GM19467 (cell line): ENCODE measurements at regions not wholly inside any gene's neighbourhood (a gene's known extent, or its start where the extent isn't known, plus 50 kb on each side); places are given as distances from the start of the nearest gene placed in this dataset.

Source experiments
- ATAC-seq: cut with Tn5 transposase; IDR thresholded peaks from one replicate; pipeline ENCODE4 v1.9.1; 2021; ENCODE audit warnings: mild to moderate bottlenecking, moderate library complexity; ENCODE audit not compliant: unreplicated experiment

DNA sequence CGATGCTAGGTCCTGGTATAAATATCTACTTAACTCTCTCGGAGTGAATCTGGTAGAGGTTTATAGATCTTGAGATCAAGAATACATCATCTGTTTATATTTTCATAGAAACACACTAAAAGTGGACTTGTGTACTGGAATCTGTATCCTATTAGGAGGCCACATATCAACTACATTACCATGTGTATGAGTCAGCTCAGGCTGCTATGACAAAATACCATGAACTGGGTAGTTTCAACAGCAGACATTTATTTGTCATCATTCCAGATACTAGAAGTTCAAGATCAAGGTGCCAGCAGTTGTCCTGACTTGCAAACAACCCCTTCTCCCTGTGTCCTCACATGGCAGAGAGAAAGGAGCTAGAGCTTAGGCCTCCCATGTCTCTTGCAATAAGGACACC is 113.9 kb upstream of the PFKP start:
- ATAC-seq = no peak

DNA sequence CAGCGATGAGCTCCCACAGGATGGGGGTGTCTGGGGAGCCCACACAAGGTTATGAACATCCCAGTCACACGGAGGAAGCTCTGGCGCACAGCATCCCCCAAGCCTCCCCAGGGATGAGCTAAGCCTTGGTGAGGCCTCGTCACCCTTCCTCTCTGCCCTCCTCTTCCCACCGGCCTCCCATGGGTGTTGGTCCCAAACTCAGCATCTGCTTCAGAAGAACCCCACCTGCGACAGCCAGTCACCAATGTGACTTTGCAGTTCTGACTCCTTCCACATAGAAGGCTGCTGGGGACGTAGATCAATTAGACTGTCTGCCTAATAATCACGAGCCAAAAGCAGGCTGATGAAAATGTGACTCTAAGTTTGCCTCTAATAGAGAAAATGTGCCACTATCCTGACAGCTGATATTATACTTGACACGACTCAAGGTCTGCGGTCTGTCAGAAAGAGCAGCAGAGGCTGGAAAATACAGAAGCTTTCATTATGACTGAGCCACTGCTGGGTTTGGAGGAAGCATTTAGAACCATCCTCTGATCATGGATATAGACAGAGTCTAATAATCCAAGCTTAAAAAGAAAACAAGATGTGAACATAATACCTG is 116.0 kb upstream of the PFKP start:
- ATAC-seq = no peak

DNA sequence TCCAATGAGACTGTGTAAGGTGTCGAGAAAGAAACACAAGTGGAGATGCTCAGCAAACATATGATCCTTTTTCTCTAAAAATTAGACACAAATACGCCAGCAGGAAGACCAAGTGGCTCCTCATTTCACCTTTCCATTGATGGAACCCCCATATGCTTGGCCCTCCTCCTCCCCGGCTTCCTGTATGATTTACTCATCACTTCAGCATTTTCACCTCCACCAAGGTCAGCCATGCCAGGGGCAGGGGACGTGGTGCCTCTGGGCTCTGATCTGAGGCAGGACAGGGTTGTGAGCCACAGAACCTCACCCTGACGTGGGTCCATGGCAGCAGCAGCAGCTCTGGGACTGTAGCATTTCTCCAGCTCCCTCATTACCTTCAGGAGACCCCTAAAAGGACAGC is 116.8 kb upstream of the PFKP start:
- ATAC-seq = no peak

DNA sequence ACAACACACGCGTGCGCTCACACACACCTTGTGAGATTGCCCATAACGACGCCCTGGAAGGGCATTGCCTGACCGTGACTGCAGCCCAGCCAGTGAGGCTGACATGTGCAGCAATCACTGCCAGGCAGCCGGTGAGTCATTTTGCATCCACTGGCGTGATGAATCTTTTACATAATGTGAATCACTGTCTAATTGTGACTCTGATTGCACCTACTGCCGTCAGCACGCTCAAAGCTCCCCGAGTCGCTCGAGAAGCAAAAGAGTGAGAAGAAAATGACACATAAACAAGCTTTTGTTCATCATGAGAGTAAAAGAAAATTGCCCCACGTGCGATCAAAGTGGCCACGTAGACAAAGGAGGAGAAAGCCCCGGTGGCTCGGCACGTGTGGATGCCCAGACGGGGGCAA is 117.4 kb upstream of the PFKP start:
- ATAC-seq = peak; percentile 47

DNA sequence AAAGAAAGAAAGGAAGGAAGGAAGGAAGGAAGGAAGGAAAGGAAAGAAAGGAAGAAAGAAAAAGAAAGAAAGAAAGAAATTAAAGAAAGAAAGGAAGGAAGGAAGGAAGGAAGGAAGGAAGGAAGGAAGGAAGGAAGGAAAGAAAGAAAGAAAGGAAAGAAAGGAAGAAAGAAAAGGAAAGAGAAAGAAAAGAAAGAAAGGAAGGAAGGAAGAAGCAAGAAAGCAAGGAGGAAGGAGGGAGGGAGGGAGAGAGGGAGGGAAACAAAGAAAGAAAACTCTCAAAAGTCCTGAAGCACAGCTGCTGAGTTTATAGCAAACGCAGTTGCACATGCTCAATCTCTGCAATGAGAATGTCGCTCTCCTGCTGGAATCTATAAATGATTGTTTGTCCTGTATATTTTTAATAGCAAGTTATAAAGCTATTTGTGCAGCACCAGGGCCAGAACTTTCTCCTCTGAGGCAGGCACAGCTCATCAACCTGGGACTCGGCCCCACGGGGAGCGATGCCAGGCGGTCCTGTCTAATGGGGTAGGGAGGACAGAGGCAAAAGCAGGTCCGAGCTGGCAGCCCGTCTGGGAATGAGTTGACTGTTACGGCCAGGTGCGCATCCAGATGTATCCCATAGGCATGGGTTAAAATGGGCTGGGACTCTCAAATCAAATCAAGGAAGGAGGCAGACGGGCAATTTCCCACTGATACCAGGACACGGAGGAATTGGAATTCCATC is 118.0 kb upstream of the PFKP start:
- ATAC-seq = no peak

DNA sequence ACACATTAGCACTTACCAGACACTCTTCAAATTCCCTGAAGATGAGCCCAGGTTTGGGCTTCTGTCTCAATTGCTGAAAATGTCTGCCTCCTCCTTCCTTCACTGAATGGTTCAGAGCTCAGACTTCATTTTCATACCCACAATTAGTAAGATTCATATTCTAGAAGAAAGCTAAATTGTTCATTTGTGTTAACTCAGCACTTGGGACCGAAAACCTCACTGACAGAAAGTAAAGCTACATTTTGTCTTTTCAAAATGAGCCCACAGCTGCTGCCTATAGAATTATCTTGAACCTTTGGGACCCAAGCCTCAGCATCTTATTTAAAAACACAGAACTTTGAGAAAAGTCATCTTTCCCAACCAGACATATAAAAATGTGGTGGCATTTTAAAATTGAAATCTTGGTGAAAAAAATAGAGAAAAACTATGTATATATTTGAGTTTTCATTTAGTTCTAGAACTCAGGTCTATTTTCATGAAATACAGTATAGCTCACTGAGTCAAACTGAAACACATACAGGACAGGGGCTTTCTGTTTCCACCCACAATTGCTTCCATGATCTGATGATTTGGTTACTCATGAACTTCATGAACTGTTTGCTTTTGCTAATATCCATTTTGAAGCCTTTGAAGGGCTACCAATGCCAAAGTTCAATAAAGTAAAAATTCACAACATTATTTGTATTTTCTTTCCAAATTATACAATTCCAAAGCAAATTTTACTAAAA is 119.1 kb upstream of the PFKP start:
- ATAC-seq = peak; percentile 69

DNA sequence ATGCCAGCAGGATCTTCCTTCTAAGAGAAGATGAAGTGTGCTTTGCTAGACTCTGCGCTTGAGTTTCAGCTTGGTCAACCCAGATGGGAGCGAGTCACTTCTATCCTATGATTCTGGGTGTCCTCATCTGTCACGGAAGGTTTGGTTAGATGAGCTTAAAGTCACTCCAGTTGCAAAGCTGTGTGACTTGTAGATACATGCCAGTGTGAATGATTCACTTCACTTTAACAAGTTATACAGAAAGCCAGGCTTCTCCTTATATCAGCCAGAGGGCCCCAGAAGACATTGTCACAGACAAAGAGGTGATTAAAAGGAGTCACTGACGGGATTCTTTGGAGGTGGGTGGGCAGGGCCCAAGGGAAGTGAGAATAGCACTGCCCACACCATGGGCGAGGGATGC is 122.6 kb upstream of the PFKP start:
- no peak for ATAC-seq

DNA sequence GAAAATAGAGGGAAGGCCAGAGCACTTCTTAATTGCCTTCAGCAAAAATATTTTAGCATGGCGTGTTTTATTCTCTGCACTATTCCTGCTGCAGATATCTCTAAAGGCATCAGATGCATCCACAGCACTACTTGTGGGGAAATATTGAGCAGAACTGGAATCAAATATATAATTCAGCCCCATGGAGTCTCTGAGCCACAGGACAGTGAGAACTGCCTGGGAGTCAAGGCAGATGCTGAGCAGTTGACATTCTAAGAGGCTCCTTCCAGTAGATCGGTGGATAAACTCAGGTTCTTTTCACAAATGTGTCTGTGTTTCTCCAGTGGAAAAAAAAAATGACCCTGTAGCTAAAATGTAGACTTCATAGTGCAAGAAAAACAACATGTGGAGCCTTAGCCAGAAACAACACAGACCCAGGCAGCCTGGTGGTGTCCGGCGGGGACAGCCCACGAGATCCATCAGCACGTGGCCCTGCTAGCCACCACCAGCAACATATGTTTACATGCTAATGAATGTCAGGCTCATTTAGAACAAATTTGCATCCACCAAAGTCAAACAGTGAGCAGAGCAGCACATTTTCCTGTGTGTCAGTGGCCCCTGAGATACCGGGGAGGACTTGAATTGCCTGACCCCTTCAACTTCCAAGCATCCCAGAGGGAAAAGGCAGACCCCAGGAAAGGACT is 123.3 kb upstream of the PFKP start:
- no peak for ATAC-seq

DNA sequence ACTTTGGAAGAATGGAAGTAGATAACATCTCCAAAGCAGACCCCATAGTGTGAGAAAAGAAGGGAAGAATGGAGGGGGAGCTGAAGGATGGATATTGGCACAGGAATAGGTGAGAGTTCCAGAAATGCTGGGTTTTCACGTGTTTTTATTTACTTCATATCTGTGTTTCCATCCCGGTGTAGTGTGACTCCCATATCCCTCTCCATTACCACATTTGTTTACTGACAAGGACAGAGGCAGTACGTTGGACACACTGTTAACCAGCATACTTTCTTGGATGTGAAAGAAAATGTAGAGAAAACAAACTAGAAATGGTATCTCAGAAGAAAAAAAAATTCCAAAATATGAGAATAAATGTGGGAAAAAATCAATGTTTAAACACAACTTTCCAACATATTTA is 124.4 kb upstream of the PFKP start:
- ATAC-seq = no peak

DNA sequence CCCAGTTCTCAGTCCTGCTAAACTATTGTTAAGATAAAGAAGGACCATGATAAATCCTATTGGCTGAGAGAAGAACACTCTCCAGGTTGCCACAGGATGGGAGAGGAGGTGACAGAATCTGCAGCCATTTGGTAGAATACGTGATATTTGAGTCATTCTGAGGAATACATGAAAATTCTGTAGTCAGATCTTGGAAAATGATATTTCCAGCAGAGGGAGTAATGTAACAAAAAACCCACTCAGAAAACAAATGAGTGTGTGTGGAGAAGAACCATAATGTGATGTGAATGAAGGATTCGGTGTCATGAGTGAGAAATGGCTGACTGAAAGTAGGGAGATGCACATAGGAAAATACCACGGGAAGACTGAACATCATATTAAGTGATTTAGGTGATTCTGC is 128.5 kb upstream of the PFKP start:
- ATAC-seq = no peak

DNA sequence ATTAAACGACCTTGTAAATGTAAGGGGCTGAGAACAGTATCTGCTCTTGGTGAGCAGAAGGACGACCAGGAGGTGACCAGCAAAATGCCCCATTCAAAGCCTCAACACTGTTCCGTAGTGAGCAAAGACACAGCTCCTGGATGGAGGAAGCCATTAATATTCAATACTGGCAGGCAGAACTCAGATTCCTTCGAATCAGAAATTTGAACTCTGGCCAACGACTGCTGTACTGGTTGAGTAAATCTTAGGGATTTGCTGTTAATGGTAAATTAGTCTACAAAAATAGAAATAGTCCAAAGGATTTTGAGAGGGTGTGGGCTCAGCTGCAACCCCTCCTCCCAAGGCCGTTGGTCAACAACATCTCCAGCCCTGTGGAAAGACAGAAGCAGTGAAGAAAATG is 130.5 kb upstream of the PFKP start:
- no peak for ATAC-seq

DNA sequence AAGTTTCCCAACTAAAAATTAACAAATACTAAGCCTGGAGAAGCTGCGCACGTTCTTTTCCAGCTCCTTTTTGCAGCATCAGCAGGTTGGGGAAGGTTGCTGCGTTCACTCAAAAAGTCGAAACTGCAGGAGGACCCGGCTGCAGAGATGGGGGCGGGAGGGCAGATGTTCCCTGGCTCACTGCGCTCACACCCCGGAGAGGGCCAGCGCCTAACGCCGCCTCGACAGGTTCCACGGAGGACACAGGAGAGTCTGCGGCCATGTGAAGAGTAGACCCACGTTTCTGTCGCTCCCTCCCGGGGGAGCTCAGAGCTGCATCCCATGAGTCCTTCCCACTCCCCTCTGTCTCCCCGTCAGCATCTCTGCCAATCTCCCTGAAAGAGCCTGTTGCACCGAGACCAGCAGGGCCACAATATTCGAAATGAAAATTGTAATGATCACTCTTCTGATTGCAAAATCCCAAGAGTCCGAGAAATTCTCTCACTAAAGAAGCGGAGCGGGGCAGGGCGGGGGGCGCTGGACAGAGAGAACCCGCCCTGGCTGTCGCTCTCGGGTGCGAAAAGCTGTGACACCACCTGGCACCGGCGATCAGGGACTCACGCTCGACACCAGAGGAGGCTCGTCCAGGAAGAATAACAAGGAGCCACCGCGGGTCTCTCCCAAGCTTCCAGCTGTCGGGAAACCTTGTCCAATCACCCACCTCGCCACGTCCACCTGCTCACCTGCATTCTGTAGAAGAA is 131.5 kb upstream of the PFKP start:
- no peak for ATAC-seq

DNA sequence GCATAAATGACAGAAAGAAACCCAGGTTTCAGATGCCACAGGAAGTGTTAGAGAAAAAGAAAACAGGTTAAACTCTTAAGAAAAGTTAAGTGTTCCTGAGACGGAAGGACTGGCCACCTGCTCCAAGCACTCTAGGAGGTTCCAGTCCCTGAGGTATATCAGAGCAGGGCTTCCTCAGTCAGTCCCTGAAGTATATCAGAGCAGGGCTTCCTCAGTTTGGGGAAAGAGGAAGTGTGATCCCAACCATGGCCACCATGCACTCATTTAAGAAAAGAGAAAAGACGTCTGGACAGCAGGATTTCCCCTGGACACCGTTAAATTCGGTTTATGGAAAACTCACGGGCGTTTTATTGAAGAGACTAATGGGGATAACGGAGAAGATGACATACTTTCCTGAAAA is 133.4 kb upstream of the PFKP start:
- ATAC-seq = no peak

DNA sequence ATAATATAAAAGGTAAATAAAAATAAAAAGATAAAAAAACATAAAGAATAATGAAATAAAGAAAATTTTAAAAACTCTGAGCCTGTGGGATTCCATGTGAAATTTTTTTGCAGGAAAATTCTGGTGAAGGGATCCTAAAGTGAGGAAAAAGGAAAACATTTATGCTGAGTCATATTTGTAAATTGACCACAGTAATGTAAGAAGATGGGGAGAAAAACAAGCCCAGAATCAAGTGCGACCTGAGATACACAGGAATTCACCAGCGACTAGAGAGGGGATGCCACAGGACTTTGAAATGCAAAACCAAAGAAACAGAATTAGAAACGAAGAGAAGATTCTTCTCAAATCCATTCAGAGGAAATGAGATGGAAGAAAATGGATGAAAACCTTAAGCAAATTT is 133.8 kb upstream of the PFKP start:
- no peak for ATAC-seq

DNA sequence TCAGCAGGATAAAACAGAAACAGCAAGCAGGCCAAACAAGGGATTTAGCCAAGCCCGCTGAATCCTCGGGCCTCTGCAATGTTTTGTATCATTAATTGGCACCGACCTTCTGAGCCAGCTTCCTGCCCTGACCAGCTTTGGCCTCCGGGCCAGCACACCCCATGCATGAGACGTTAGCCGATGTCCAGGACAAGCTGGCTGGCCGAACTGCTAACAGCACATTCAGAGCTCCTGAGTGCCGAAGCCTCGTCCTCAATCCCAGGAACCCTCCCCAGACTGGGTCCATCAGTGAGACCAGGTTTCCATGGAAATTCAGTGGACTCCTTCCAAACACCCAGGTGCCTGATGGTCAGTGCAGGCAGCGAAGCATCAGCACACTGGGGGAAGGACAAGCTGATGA is 134.3 kb upstream of the PFKP start:
- no peak for ATAC-seq

DNA sequence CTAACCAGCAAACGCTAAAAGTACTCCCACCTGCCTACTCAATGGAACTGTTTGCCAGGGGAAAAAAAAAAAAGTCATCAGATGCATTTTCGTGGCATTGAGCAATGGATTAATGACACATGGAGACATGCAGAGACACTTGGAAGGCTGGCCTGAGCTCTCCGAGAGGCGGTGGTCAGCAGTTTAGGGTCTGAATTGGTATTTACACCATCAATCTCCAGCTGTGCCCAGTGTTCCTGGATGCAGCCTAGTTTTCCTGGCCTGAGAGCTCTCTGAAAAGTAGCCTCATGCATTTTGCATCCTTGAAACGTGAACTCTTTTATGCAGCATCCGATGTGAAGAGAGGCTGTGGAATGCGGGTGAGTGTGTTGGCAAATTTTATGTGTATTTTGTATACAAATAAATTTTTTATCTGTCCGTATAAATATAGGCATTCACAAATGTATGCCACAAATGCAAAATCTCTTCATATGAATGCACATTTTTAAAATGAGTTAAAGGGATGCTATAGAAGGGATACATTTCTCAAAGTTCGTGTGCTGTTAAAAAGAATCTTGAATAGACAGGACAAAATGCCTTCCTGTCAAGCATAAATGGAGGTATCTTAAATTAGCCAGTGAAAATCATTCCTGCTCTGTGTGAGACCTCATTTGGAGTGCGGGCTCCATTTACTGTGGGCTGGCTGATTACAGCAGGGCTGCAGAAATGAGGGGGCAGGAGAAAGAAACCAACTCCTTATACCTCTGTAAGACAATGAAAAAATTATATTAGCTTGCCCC is 137.7 kb upstream of the PFKP start:
- ATAC-seq = no peak

DNA sequence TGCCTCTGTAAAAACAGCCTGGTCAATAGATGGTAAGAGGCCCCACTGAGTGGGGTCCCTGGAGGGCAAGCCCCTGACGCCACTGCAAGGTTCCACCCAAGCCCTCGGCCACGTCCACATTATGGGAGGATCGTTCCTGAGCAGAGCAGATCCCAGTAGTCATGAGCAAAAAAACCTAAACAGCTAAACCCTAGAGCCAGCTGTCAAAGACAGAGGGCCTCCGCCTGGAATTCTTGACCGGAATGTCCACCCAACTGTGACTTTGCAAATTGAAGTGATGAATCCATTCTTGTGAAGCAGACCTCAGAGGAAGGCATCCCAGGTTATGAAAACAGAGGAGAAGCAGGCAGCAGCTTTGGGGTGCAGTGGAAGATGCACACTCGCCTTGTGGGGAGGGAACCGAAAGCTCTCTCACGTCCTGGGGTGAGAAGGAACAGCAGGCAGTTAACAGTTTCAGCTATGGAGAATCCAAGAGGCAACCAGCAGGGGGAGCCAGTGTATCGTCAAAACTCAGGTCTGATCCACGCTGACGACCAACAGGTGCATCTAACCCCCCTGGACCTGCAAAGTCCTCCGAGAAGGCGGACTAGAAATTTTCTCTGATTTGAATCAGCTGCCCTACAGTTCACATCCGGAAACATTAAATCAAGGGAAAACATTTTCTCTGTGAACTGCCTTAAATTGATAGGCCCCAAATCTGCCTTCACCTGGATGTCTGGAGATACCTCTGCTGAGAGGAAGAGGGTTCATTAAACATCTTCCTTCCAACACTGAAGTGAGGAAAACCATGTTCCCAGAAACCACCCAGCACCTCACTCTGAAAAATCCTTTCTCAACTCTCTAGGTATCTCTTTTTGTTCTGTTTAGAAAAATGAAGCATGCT is 139.1 kb upstream of the PFKP start:
- ATAC-seq = peak; percentile 94

DNA sequence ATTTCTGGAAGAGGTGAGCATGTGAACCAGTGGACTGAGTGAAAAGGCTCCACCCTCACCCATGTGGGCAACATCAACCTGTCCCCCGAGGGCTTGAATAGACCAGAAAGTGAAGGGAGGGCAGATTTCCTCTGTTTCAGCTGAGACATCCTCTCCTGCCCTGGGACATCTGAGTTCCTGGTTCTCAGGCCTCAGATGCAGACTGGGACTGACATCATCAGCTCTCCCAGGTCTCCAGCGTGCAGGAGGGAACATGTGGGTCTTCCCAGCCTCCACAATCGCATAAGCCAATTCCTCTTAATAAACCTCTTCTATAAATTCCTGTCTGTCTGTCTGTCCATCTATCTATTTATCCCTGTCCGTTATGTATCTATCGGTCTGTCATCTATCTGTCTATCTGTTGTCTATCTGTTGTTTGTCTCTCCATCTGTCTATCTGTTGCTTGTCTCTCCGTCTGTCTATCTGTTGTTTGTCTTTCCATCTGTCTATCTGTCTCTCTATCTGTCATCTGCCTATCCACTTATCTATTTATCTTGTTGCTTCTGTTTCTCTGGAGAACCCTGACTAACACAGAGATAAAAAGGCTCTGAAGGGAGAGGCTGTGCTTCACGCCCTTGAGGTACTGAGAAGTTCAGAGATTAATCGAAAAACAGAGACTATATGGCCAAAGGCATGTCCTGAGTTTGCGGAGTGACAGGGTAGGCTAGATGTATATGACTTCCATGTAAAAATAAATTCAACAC is 140.3 kb upstream of the PFKP start:
- ATAC-seq = no peak

DNA sequence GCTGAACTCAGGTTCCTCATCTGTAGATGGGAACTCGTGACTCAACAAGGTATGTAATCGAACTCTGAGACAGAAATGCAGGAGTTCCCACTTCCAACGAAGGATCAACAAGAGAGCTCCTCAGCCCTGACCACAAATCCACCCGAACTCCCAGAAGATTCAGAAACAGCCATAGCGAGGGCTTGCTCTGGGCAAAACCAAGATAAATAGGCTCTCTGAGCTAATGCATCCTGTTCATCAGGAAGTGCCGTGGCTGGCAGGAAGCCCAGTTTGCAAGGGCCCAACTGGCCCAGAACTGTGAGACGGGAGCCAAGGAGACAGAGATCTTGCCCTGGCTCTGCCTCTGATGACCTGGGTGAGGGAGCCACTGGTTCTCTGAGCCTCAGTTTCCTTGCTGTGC is 141.7 kb upstream of the PFKP start:
- ATAC-seq = no peak
